HL-60 (cell line): ENCODE measurements at regions not wholly inside any gene's neighbourhood (a gene's known extent, or its start where the extent isn't known, plus 50 kb on each side); places are given as distances from the start of the nearest gene placed in this dataset.

ENCODE experiments used
- DNase-seq, 2 experiments: peaks; one replicate each; pipeline ENCODE4 v3.0.0-alpha.2; 2010 to 2020; ENCODE audit warnings: low read depth in 1 of 2, low spot score in 1 of 2
- H3K27ac ChIP-seq: fragments of 250-450 bp; sonication (Bioruptor Pico); replicated peaks from 2 replicates; pipeline ENCODE4 v1.5.1; 2020; ENCODE audit warnings: mild to moderate bottlenecking, moderate library complexity
- H3K27me3 ChIP-seq: fragments of 250-450 bp; sonication (Bioruptor Pico); 2 replicates; pipeline ENCODE4 v1.5.1; 2021; ENCODE audit warnings: mild to moderate bottlenecking, moderate library complexity; ENCODE audit not compliant: insufficient read depth, poor library complexity, severe bottlenecking
- H3K4me3 ChIP-seq: replicated peaks from 2 replicates; pipeline ENCODE4 v1.5.1; 2011; ENCODE audit warnings: mild to moderate bottlenecking, control low read depth, low read length; ENCODE audit not compliant: insufficient read depth
- GABPA ChIP-seq: IDR thresholded peaks from 2 replicates; pipeline ENCODE4 v1.6.1; 2012; ENCODE audit warnings: low read depth
- POLR2AphosphoS5 ChIP-seq: IDR thresholded peaks from 2 replicates; pipeline ENCODE4 v1.6.1; 2012; ENCODE audit warnings: low read depth
- REST ChIP-seq: IDR thresholded peaks from 2 replicates; pipeline ENCODE4 v1.6.1; 2012; ENCODE audit warnings: low read depth; ENCODE audit not compliant: insufficient replicate concordance
- SPI1 ChIP-seq: IDR thresholded peaks from 2 replicates; pipeline ENCODE4 v1.6.1; 2012; ENCODE audit warnings: low read depth, mild to moderate bottlenecking, borderline replicate concordance
- TF ChIP-seq, protein P1 (sequence below): IDR thresholded peaks from one replicate; pipeline ENCODE4 v1.5.1; 2011; ENCODE audit warnings: low read length, control low read depth, inconsistent platforms; ENCODE audit not compliant: insufficient read depth

DNA sequence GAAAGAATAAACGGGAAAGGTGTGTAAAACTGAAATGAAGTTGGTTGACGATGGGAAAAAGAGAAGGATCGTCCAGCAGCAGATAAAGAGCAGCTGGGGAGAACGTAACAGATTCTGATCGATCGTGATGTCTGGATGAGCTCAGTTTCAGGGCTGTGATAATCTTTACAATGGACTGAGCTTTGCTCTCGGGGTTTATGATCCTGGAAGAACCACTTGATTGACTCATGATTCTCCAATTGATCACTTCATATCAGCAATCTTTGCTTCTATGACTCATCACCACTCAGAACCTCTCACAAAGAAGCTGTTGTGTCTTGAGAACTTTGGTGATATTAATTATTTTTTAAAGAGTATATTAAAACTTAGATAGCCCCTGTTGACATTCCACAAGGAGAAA is 690.7 kb downstream of the TUSC7 start:
- H3K27ac ChIP-seq = no peak overlapping the region
- peaks cover 2% of the 10 kb centered on the region for H3K27me3 ChIP-seq
- H3K4me3 ChIP-seq = no peak overlapping the region
- no peak for DNase-seq
- TF ChIP-seq POLR2AphosphoS5 (no peak), REST (no peak)
- TF ChIP-seq, protein P1, sequence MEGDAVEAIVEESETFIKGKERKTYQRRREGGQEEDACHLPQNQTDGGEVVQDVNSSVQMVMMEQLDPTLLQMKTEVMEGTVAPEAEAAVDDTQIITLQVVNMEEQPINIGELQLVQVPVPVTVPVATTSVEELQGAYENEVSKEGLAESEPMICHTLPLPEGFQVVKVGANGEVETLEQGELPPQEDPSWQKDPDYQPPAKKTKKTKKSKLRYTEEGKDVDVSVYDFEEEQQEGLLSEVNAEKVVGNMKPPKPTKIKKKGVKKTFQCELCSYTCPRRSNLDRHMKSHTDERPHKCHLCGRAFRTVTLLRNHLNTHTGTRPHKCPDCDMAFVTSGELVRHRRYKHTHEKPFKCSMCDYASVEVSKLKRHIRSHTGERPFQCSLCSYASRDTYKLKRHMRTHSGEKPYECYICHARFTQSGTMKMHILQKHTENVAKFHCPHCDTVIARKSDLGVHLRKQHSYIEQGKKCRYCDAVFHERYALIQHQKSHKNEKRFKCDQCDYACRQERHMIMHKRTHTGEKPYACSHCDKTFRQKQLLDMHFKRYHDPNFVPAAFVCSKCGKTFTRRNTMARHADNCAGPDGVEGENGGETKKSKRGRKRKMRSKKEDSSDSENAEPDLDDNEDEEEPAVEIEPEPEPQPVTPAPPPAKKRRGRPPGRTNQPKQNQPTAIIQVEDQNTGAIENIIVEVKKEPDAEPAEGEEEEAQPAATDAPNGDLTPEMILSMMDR = no peak

DNA sequence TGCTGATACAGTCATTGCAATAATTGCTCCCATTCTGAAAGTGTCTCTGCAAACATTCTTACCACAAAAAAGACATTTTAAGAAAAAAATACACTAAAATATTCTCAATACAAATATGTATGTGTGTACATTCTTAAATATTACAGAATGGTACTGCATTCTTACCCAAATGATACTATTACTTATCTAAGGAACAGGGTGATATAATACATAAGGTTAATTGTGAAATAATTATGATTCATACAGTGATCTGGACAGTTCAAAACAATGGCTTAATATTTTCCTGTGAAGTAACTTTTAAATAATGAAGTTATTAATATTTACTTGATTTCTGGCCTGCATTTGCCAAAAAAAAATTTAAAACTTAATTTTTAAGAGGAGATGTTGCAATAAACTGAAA is 694.6 kb downstream of the TUSC7 start:
- TF ChIP-seq SPI1 = no peak
- TF ChIP-seq, protein P1 = no peak
- TF ChIP-seq GABPA = no peak
- no peak for TF ChIP-seq REST
- TF ChIP-seq POLR2AphosphoS5 = no peak
- Histone ChIP-seq H3K27me3 (peaks cover 2% of the 10 kb centered on the region), H3K27ac (no peak overlapping the region), H3K4me3 (no peak overlapping the region)
- peak in 1 of 2 experiments; percentile 7 for DNase-seq

GRCh38 chr3:117404730-117405129 is 695.2 kb downstream of the TUSC7 start:
- no peak for TF ChIP-seq POLR2AphosphoS5
- TF ChIP-seq, protein P1 = no peak
- DNase-seq = no peak
- Histone ChIP-seq H3K4me3 (no peak overlapping the region), H3K27me3 (peaks cover 2% of the 10 kb centered on the region), H3K27ac (no peak overlapping the region)

DNA sequence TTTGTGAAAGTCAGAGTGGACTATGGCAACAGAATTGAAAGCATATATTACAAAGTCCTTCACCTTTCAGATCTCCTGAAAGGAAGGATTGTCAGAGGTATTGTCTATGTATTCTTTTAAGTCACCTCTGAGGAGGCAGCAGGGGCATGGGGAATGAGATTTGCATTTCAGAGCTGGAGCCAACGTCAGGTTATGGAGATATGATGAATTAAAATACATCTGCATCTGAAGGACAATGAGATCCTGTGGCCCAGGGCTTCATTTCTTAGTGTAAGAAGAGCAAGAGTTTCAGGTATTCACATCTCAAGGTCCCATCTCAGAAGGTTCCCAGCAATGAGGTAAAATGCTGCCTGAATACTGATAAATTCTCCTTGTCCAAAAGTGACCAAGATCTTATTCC is 695.8 kb downstream of the TUSC7 start:
- H3K27me3 ChIP-seq = peaks cover 2% of the 10 kb centered on the region
- TF ChIP-seq REST (no peak), GABPA (no peak), SPI1 (no peak), POLR2AphosphoS5 (no peak)
- TF ChIP-seq, protein P1 = no peak
- H3K4me3 ChIP-seq = no peak overlapping the region
- DNase-seq = no peak
- no peak overlapping the region for H3K27ac ChIP-seq
